GM12878 (cell line): ENCODE measurements at regions not wholly inside any gene's neighbourhood (a gene's known extent, or its start where the extent isn't known, plus 50 kb on each side); places are given as distances from the start of the nearest gene placed in this dataset.

Source experiments
- ATAC-seq: fragments of 200-7000 bp; cut with Tn5 transposase; 3 replicates; pipeline ENCODE4 v1.9.1; 2020; ENCODE audit warnings: mild to moderate bottlenecking, moderate library complexity
- BruUV-seq: library from RNA; stranded (reverse); fragments of 400-500 nt; replicated peaks from 2 replicates; lab custom pipeline; 2021; lab: Mats Ljungman, UMichigan
- CTCF ChIA-PET: fragments of 300-600 bp; sonication (Branson Sonifier 250); formaldehyde crosslinking; extraction: SDS; loops from one replicate; lab custom pipeline; 2021; ENCODE audit warnings: inconsistent platforms; lab: Yijun Ruan, JAX
- POLR2A ChIA-PET: fragments of 350-600 bp; formaldehyde crosslinking; extraction: SDS; loops from one replicate; lab custom pipeline; 2021; ENCODE audit warnings: inconsistent platforms; lab: Charles Lee
- RAD21 ChIA-PET: fragments of 300-600 bp; sonication (Branson Sonifier 250); formaldehyde crosslinking; loops from one replicate; lab custom pipeline; 2023; ENCODE audit warnings: antibody characterized with exemption; ENCODE audit not compliant: unreplicated experiment; lab: Charles Lee
- SMC1A ChIA-PET: fragments of 300-600 bp; sonication (Branson Sonifier 250); formaldehyde crosslinking; loops from one replicate; lab custom pipeline; 2023; ENCODE audit not compliant: unreplicated experiment, uncharacterized antibody; lab: Charles Lee
- DNase-seq: peaks from one replicate; pipeline ENCODE4 v3.0.0-alpha.2; 2011; ENCODE audit warnings: low read depth, low spot score
- FAIRE-seq: peaks from 3 replicates; lab custom pipeline; 2011; peaks lifted over from hg19 to GRCh38; lab: Jason Lieb, UNC
- H2AFZ ChIP-seq: 2 replicates; pipeline ENCODE4 v1.6.0; 2011; ENCODE audit warnings: low read depth, low read length, control low read depth; ENCODE audit not compliant: control insufficient read depth
- H3K27ac ChIP-seq: 2 replicates; pipeline ENCODE4 v1.5.1; 2011; ENCODE audit warnings: control low read depth; ENCODE audit not compliant: control insufficient read depth, insufficient read depth
- H3K27me3 ChIP-seq, 2 experiments: replicated peaks in 1 of 2; 2 replicates each; pipeline versions ENCODE4 v1.6.0 to v1.6.1; 2011; ENCODE audit warnings: low read length in 1 of 2; ENCODE audit not compliant: control insufficient read depth in 2 of 2, insufficient read depth in 2 of 2
- H3K36me3 ChIP-seq, 2 experiments: 2 replicates each; pipeline ENCODE4 v1.5.1; 2011; ENCODE audit warnings: low read length in 1 of 2; ENCODE audit not compliant: control insufficient read depth in 2 of 2, insufficient read depth in 2 of 2
- H3K4me1 ChIP-seq: 2 replicates; pipeline ENCODE4 v1.6.1; 2011; ENCODE audit warnings: mild to moderate bottlenecking, low read length, moderate library complexity, mixed read lengths; ENCODE audit not compliant: control insufficient read depth, insufficient read depth
- H3K4me2 ChIP-seq: 2 replicates; pipeline ENCODE4 v1.6.0; 2011; ENCODE audit warnings: control low read depth; ENCODE audit not compliant: control insufficient read depth, insufficient read depth
- H3K4me3 ChIP-seq: fragments of 200-600 bp; sonication (generic); 2 replicates; pipeline ENCODE4 v1.5.1; 2016
- H3K79me2 ChIP-seq: 2 replicates; pipeline ENCODE4 v1.6.0; 2011; ENCODE audit warnings: low read length; ENCODE audit not compliant: control insufficient read depth, insufficient read depth
- H3K9ac ChIP-seq: 2 replicates; pipeline ENCODE4 v1.8.0; 2011; ENCODE audit warnings: low read length, control low read depth, mixed read lengths; ENCODE audit not compliant: control insufficient read depth, insufficient read depth
- H3K9me3 ChIP-seq: replicated peaks from 3 replicates; pipeline ENCODE4 v1.5.1; 2011; ENCODE audit warnings: mild to moderate bottlenecking, low read length; ENCODE audit not compliant: control insufficient read depth, insufficient read depth
- H4K20me1 ChIP-seq: 2 replicates; pipeline ENCODE4 v1.6.0; 2011; ENCODE audit not compliant: control insufficient read depth, insufficient read depth
- ASH2L ChIP-seq: fragments of 300-600, 200-600 bp; sonication (generic); IDR thresholded peaks from 2 replicates; pipeline ENCODE4 v1.6.1; 2017; ENCODE audit warnings: low read depth, mild to moderate bottlenecking, borderline replicate concordance
- BRCA1 ChIP-seq: IDR thresholded peaks from 2 replicates; pipeline ENCODE4 v1.6.1; 2011; ENCODE audit warnings: low read depth, low read length, improper control_type of control experiment
- NFIC ChIP-seq: IDR thresholded peaks from 2 replicates; pipeline ENCODE4 v1.6.1; 2012; ENCODE audit warnings: low read depth, mild to moderate bottlenecking, inconsistent platforms, low read length, moderate library complexity
- NRF1 ChIP-seq: conservative IDR thresholded peaks from 2 replicates; pipeline ENCODE4 v1.6.1; 2011; ENCODE audit warnings: mild to moderate bottlenecking, low read depth, low read length, improper control_type of control experiment
- PML ChIP-seq: IDR thresholded peaks from 2 replicates; pipeline ENCODE4 v1.6.1; 2012; ENCODE audit warnings: low read length, inconsistent platforms
- SIN3A ChIP-seq: IDR thresholded peaks from 2 replicates; pipeline ENCODE4 v1.6.1; 2012; ENCODE audit warnings: low read depth, low read length, improper control_type of control experiment
- SMARCA5 ChIP-seq: fragments of 450-650 bp; IDR thresholded peaks from 2 replicates; pipeline ENCODE4 v1.6.1; 2017; ENCODE audit warnings: mild to moderate bottlenecking
- ZZZ3 ChIP-seq: IDR thresholded peaks from 2 replicates; pipeline ENCODE4 v1.6.1; 2011; ENCODE audit warnings: low read depth; ENCODE audit not compliant: control insufficient read depth, insufficient read length
- WGBS: methylation state at CpG from one replicate; pipeline ENCODE4 v1.1.6; 2016; ENCODE audit warnings: low lambda C conversion rate; ENCODE audit not compliant: insufficient replicate concordance, insufficient coverage; ENCODE audit errors: missing lambda C conversion rate; 5-methylcytosine and 5-hydroxymethylcytosine counted together
- in situ Hi-C: fragments of 300-500 bp; cut with MboI; formaldehyde crosslinking; loops from 9 replicates; pipeline ENCODE4 v1.14.3; 2018; ENCODE audit warnings: mixed read lengths
- intact Hi-C: fragments of 100-400 bp; cut with micrococcal nuclease; formaldehyde crosslinking; loops from one replicate; pipeline ENCODE4 v1.14.2; 2022; ENCODE audit not compliant: unreplicated experiment
- TF ChIP-seq, protein P1 (sequence below): fragments of 450-650 bp; formaldehyde crosslinking; IDR thresholded peaks from 2 replicates; pipeline ENCODE4 v1.4.0; 2022; ENCODE audit warnings: mild to moderate bottlenecking, moderate library complexity
- TF ChIP-seq, protein P2 (sequence below): IDR thresholded peaks from 2 replicates; pipeline ENCODE4 v1.6.1; 2012; ENCODE audit warnings: low read depth, low read length, improper control_type of control experiment
- TF ChIP-seq, protein P3 (sequence below): fragments of 150-350 bp; IDR thresholded peaks from 2 replicates; pipeline ENCODE4 v1.6.1; 2014; ENCODE audit warnings: mild to moderate bottlenecking, low read depth, low read length

DNA sequence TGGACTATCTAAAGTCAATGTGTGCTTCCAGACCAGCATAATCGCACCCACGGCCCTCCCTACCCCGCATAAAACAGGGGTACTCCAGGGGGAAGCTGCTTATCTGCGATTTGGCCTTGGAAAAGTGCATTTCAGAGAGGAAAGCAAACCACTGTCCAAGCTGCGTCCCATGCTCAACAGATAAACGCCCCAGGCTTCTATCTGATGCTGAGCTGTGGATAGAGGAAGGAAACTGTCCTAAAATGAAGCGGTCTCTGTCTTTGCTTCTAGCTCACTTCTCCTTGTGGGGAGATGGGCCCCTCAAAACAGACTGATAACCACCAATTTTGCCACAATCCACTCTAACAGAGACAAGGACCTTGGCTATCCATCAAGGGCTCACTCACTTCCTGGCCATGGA is 160.5 kb upstream of the TNRC6C start:
- intact Hi-C loops = no loop called here
- ATAC-seq (no peak), FAIRE-seq (no peak)
- Histone ChIP-seq H3K79me2 (no peaks in the 10 kb centered on the region), H3K4me2 (no peak overlapping the region), H2AFZ (no peak overlapping the region)
- in situ Hi-C loops = no loop called here
- ChIA-PET RAD21 (no interaction called here), CTCF (interaction anchor here (0.6 to 1.0 kb wide), 2 partner anchors 142 to 216 kb away, joined by 3 read pairs; no protein-coding TSS in a partner anchor)
- no peak for TF ChIP-seq BRCA1
- no peak for TF ChIP-seq ASH2L
- TF ChIP-seq, protein P1, sequence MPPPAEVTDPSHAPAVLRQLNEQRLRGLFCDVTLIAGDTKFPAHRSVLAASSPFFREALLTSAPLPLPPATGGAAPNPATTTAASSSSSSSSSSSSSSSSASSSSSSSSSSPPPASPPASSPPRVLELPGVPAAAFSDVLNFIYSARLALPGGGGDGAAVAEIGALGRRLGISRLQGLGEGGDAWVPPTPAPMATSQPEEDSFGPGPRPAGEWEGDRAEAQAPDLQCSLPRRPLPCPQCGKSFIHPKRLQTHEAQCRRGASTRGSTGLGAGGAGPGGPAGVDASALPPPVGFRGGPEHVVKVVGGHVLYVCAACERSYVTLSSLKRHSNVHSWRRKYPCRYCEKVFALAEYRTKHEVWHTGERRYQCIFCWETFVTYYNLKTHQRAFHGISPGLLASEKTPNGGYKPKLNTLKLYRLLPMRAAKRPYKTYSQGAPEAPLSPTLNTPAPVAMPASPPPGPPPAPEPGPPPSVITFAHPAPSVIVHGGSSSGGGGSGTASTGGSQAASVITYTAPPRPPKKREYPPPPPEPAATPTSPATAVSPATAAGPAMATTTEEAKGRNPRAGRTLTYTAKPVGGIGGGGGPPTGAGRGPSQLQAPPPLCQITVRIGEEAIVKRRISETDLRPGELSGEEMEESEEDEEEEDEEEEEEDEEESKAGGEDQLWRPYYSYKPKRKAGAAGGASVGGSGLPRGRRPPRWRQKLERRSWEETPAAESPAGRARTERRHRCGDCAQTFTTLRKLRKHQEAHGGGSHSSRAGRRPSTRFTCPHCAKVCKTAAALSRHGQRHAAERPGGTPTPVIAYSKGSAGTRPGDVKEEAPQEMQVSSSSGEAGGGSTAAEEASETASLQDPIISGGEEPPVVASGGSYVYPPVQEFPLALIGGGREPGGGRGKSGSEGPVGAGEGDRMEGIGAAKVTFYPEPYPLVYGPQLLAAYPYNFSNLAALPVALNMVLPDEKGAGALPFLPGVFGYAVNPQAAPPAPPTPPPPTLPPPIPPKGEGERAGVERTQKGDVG (CRISPR knock-in tag) = no peak
- TF ChIP-seq, protein P2, sequence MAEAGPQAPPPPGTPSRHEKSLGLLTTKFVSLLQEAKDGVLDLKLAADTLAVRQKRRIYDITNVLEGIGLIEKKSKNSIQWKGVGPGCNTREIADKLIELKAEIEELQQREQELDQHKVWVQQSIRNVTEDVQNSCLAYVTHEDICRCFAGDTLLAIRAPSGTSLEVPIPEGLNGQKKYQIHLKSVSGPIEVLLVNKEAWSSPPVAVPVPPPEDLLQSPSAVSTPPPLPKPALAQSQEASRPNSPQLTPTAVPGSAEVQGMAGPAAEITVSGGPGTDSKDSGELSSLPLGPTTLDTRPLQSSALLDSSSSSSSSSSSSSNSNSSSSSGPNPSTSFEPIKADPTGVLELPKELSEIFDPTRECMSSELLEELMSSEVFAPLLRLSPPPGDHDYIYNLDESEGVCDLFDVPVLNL = no peak
- no peak for TF ChIP-seq SMARCA5
- no peak for TF ChIP-seq PML
- TF ChIP-seq ZZZ3 = no peak
- TF ChIP-seq, protein P3, sequence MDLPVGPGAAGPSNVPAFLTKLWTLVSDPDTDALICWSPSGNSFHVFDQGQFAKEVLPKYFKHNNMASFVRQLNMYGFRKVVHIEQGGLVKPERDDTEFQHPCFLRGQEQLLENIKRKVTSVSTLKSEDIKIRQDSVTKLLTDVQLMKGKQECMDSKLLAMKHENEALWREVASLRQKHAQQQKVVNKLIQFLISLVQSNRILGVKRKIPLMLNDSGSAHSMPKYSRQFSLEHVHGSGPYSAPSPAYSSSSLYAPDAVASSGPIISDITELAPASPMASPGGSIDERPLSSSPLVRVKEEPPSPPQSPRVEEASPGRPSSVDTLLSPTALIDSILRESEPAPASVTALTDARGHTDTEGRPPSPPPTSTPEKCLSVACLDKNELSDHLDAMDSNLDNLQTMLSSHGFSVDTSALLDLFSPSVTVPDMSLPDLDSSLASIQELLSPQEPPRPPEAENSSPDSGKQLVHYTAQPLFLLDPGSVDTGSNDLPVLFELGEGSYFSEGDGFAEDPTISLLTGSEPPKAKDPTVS = no peak
- TF ChIP-seq SIN3A = no peak
- no peak for TF ChIP-seq NFIC
- no peak for TF ChIP-seq NRF1
- TF ChIP-seq, all 136 proteins: peak for 0
- H4K20me1 ChIP-seq = no peaks in the 10 kb centered on the region
- H3K4me1 ChIP-seq = no peaks in the 10 kb centered on the region
- no peak overlapping the region for H3K4me3 ChIP-seq
- ChIA-PET SMC1A (interaction anchor here (1.4 kb wide), 1 partner anchor 37 kb away, joined by 4 read pairs; no protein-coding TSS in a partner anchor), POLR2A (no interaction called here)
- WGBS = under 1% methylated on average over 7 of the region's 7 CpGs
- peaks cover 0 to 2% of the 10 kb centered on the region in 2 experiments; a peak in 1 of 4 replicates for H3K27me3 ChIP-seq
- no peak overlapping the region for H3K9ac ChIP-seq
- H3K36me3 ChIP-seq = no peaks in the 10 kb centered on the region
- no peak for DNase-seq
- H3K9me3 ChIP-seq = no peaks in the 10 kb centered on the region
- BruUV-seq = no TSS peak
- H3K27ac ChIP-seq = no peak overlapping the region
